H1 (cell line): ENCODE measurements at regions not wholly inside any gene's neighbourhood (a gene's known extent, or its start where the extent isn't known, plus 50 kb on each side); places are given as distances from the start of the nearest gene placed in this dataset.

Experiments
- CTCF ChIA-PET: fragments of 300-600 bp; sonication (Branson Sonifier 250); formaldehyde crosslinking; loops from one replicate; lab custom pipeline; 2021; ENCODE audit not compliant: partially characterized antibody; lab: Charles Lee
- POLR2A ChIA-PET: fragments of 300-600 bp; sonication (Branson Sonifier 250); formaldehyde crosslinking; loops from one replicate; lab custom pipeline; 2021; ENCODE audit warnings: inconsistent platforms; ENCODE audit not compliant: partially characterized antibody; lab: Charles Lee
- DNase-seq, 2 experiments: peaks; one replicate each; pipeline versions ENCODE4 v3.0.0 to v3.0.0-alpha.2; 2010 to 2022; ENCODE audit warnings: low spot score in 2 of 2, low read depth in 1 of 2, mixed read lengths in 1 of 2
- FAIRE-seq: peaks from 2 replicates; lab custom pipeline; 2011; peaks lifted over from hg19 to GRCh38; lab: Jason Lieb, UNC
- H2AFZ ChIP-seq: 2 replicates; pipeline ENCODE4 v1.8.1; 2012; ENCODE audit warnings: low read length, inconsistent platforms
- H2AK5ac ChIP-seq: 2 replicates; pipeline ENCODE4 v1.6.1; 2013; ENCODE audit warnings: low read depth, low read length
- H2BK120ac ChIP-seq: replicated peaks from 2 replicates; pipeline ENCODE3; 2013; ENCODE audit warnings: low read depth, low read length, inconsistent platforms
- H2BK12ac ChIP-seq: 2 replicates; pipeline ENCODE4 v1.6.1; 2013; ENCODE audit warnings: low read depth, low read length
- H2BK15ac ChIP-seq: 2 replicates; pipeline ENCODE4 v1.6.1; 2013; ENCODE audit warnings: low read length
- H2BK20ac ChIP-seq: 2 replicates; pipeline ENCODE4 v1.6.1; 2013; ENCODE audit warnings: low read length
- H2BK5ac ChIP-seq: 2 replicates; pipeline ENCODE4 v1.6.1; 2013; ENCODE audit warnings: low read depth, low read length
- H3K14ac ChIP-seq: 2 replicates; pipeline ENCODE4 v1.6.1; 2013; ENCODE audit warnings: inconsistent platforms; ENCODE audit not compliant: insufficient read length
- H3K18ac ChIP-seq: 2 replicates; pipeline ENCODE4 v1.6.1; 2013; ENCODE audit warnings: low read length; ENCODE audit errors: extremely low read depth
- H3K23ac ChIP-seq: 2 replicates; pipeline ENCODE4 v1.6.1; 2013; ENCODE audit warnings: inconsistent platforms; ENCODE audit not compliant: insufficient read length
- H3K23me2 ChIP-seq: 2 replicates; pipeline ENCODE4 v1.6.1; 2013; ENCODE audit warnings: low read depth, low read length
- H3K27ac ChIP-seq: 2 replicates; pipeline ENCODE4 v1.6.1; 2011; ENCODE audit warnings: low read depth, low read length, inconsistent platforms
- H3K27me3 ChIP-seq, 4 experiments: replicated peaks in 1 of 4; 1 replicate in 1 of 4; 2 replicates in 3 of 4; pipeline versions ENCODE4 v1.6.1 to v1.8.1; 2011 to 2013; ENCODE audit warnings: low read length in 3 of 4, mild to moderate bottlenecking in 3 of 4, inconsistent platforms in 2 of 4, mixed read lengths in 2 of 4, moderate library complexity in 1 of 4; ENCODE audit not compliant: control insufficient read depth in 3 of 4, insufficient read depth in 3 of 4; ENCODE audit errors: extremely low read depth in 1 of 4
- H3K36me3 ChIP-seq, 4 experiments: 2 replicates each; pipeline versions ENCODE4 v1.6.1 to v1.8.1; 2011 to 2013; ENCODE audit warnings: mild to moderate bottlenecking in 4 of 4, low read length in 3 of 4, moderate library complexity in 2 of 4, control low read depth in 1 of 4, inconsistent platforms in 1 of 4; ENCODE audit not compliant: insufficient read depth in 4 of 4, control insufficient read depth in 2 of 4
- H3K4ac ChIP-seq: replicated peaks from 2 replicates; pipeline ENCODE3; 2013; ENCODE audit warnings: low read length, low read depth, mixed read lengths, inconsistent platforms; ENCODE audit not compliant: insufficient read length
- H3K4me1 ChIP-seq, 4 experiments: replicated peaks in 1 of 4; 1 replicate in 1 of 4; 2 replicates in 3 of 4; pipeline versions ENCODE4 v1.6.1 to v1.8.1; 2011 to 2013; ENCODE audit warnings: low read length in 3 of 4, inconsistent platforms in 2 of 4, mixed read lengths in 1 of 4; ENCODE audit not compliant: insufficient read depth in 4 of 4, control insufficient read depth in 3 of 4
- H3K4me2 ChIP-seq, 2 experiments: 2 replicates each; pipeline versions ENCODE4 v1.6.1 to v1.8.1; 2011 to 2013; ENCODE audit warnings: low read depth in 2 of 2, low read length in 2 of 2, control low read depth in 1 of 2, inconsistent platforms in 1 of 2, mild to moderate bottlenecking in 1 of 2; ENCODE audit not compliant: insufficient read depth in 1 of 2
- H3K4me3 ChIP-seq, 4 experiments: fragments of 200-600, 300-600 bp in 1 of 4; sonication (generic), shearing (Covaris generic), sonication (Bioruptor Twin) in 1 of 4; 2 replicates each; pipeline versions ENCODE4 v1.5.1 to v1.8.1; 2011 to 2016; ENCODE audit warnings: low read length in 4 of 4, low read depth in 3 of 4, control low read depth in 2 of 4, inconsistent platforms in 2 of 4, mild to moderate bottlenecking in 2 of 4, mixed read lengths in 1 of 4, moderate library complexity in 1 of 4; ENCODE audit not compliant: insufficient read depth in 2 of 4; ENCODE audit errors: extremely low read depth in 1 of 4
- H3K56ac ChIP-seq: replicated peaks from 2 replicates; pipeline ENCODE3; 2013; ENCODE audit warnings: low read depth, mild to moderate bottlenecking, mixed read lengths, low read length, inconsistent platforms; ENCODE audit not compliant: insufficient read length
- H3K79me1 ChIP-seq: 2 replicates; pipeline ENCODE4 v1.6.1; 2013; ENCODE audit warnings: low read depth, low read length, control low read depth
- H3K79me2 ChIP-seq, 2 experiments: 2 replicates each; pipeline versions ENCODE4 v1.6.1 to v1.8.1; 2012 to 2013; ENCODE audit warnings: low read length in 2 of 2, mild to moderate bottlenecking in 2 of 2, inconsistent platforms in 1 of 2; ENCODE audit not compliant: insufficient read depth in 2 of 2, control insufficient read depth in 1 of 2
- H3K9ac ChIP-seq, 4 experiments: replicated peaks in 1 of 4; 1 replicate in 1 of 4; 2 replicates in 3 of 4; pipeline versions ENCODE4 v1.6.1 to v1.8.1; 2011 to 2013; ENCODE audit warnings: low read depth in 3 of 4, low read length in 3 of 4, control low read depth in 2 of 4, mild to moderate bottlenecking in 2 of 4, moderate library complexity in 2 of 4, inconsistent platforms in 1 of 4; ENCODE audit errors: extremely low read depth in 1 of 4
- H3K9me3 ChIP-seq, 2 experiments: 2 replicates each; pipeline versions ENCODE4 v1.6.1 to v1.8.1; 2012 to 2013; ENCODE audit warnings: mild to moderate bottlenecking in 2 of 2, moderate library complexity in 2 of 2, control low read depth in 1 of 2, inconsistent platforms in 1 of 2, low read depth in 1 of 2, low read length in 1 of 2, mixed read lengths in 1 of 2; ENCODE audit not compliant: insufficient read depth in 2 of 2
- H4K20me1 ChIP-seq, 2 experiments: replicated peaks in 1 of 2; 2 replicates each; pipeline versions ENCODE3 to v1.8.1; 2011 to 2013; ENCODE audit warnings: inconsistent platforms in 2 of 2, low read length in 2 of 2, mild to moderate bottlenecking in 1 of 2; ENCODE audit not compliant: insufficient read depth in 2 of 2, control insufficient read depth in 1 of 2
- H4K5ac ChIP-seq: 2 replicates; pipeline ENCODE4 v1.6.1; 2013; ENCODE audit warnings: low read length, low read depth, mixed read lengths, inconsistent platforms; ENCODE audit not compliant: insufficient read length
- H4K8ac ChIP-seq: 2 replicates; pipeline ENCODE4 v1.8.0; 2013; ENCODE audit warnings: mild to moderate bottlenecking, moderate library complexity, low read length, inconsistent platforms; ENCODE audit not compliant: insufficient read depth; ENCODE audit errors: extremely low read depth
- H4K91ac ChIP-seq: replicated peaks from 2 replicates; pipeline ENCODE3; 2013; ENCODE audit warnings: low read length, mixed read lengths, inconsistent platforms; ENCODE audit not compliant: insufficient read length
- WGBS, 2 experiments: shearing (Covaris generic) in 1 of 2; methylation state at CpG; one replicate each; pipeline versions ENCODE4 v1.1.6 to v1.1.7; 2013 to 2015; ENCODE audit warnings: low lambda C conversion rate in 2 of 2, mixed read lengths in 2 of 2, inconsistent platforms in 1 of 2, low coverage in 1 of 2, missing lambda C conversion rate in 1 of 2; ENCODE audit not compliant: insufficient replicate concordance in 2 of 2, insufficient coverage in 1 of 2, insufficient read length in 1 of 2; ENCODE audit errors: extremely low coverage in 1 of 2, missing lambda C conversion rate in 1 of 2; 5-methylcytosine and 5-hydroxymethylcytosine counted together

DNA sequence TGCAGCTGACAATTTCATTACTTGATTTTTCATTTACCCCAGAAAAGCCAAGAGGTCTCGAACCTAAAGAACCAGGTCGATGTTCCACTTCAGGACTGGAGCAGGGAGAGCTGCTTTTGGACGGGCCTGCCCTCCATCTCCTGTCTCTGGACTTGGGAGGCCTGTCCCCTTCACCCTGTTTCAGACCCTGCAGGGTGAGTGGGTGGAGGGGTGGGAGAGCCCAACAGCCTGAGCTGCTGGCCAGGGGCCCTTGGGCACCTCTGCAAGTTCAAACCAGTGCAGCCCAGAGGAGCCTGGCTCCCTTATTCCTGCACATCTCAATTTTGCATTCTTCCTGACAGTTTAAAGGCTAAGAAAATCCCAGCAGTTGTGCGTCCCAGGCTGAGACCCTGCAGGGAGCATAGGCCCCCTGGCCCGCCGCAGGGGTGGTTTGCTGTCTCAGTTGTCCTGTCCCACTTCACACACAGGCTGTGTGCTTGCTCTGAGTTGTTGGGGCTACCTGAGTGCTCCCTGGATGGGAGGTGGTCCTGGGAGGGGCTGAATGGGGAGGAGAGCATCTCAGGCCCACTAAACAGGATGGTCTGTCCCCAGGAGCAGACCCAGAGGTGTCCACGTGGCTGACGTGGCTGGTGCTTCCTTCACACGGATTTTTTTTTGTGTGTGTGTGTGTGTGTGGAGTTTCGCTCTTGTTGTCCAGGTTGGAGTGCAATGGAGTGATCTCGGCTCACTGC lies 443.7 kb downstream of the PTPRU start:
- Histone ChIP-seq H2BK5ac (no peak overlapping the region), H3K79me1 (no peaks in the 10 kb centered on the region), H3K56ac (no peak overlapping the region), H2AFZ (no peak overlapping the region), H3K9ac (no peak overlapping the region), H2BK20ac (no peak overlapping the region), H3K4me2 (no peak overlapping the region), H4K8ac (no peak overlapping the region), H3K4me1 (no peaks in the 10 kb centered on the region; a peak in 2 of 7 replicates), H3K4ac (no peak overlapping the region), H2AK5ac (no peak overlapping the region), H3K27ac (no peak overlapping the region), H3K27me3 (no peaks in the 10 kb centered on the region), H3K14ac (no peak overlapping the region), H3K23ac (no peak overlapping the region), H3K36me3 (no peaks in the 10 kb centered on the region), H2BK15ac (no peak overlapping the region), H2BK12ac (no peak overlapping the region), H3K23me2 (no peaks in the 10 kb centered on the region), H3K9me3 (peaks cover 0 to 5% of the 10 kb centered on the region in 2 experiments; a peak in 1 of 4 replicates), H2BK120ac (no peak overlapping the region), H3K4me3 (no peak overlapping the region), H4K91ac (no peak overlapping the region), H3K18ac (no peak overlapping the region), H4K20me1 (no peaks in the 10 kb centered on the region), H3K79me2 (no peaks in the 10 kb centered on the region), H4K5ac (no peak overlapping the region)
- POLR2A ChIA-PET, result no interaction called here
- CTCF ChIA-PET, result interaction anchor here (0.6 to 1.4 kb wide), 4 partner anchors 18 to 24 kb away, joined by 3 to 6 read pairs (median 4); no protein-coding TSS in a partner anchor
- FAIRE-seq, result no peak
- 91% methylated on average over 11 of the region's 11 CpGs; no CpG with 5 or more reads in 1 of the 2 experiments for WGBS, 2 experiments
- DNase-seq, result peak in 1 of 2 experiments; percentile 20
